ENCODE measurements at regions not wholly inside any gene's neighbourhood (a gene's known extent, or its start where the extent isn't known, plus 50 kb on each side); places are given as distances from the start of the nearest gene placed in this dataset.

DNA sequence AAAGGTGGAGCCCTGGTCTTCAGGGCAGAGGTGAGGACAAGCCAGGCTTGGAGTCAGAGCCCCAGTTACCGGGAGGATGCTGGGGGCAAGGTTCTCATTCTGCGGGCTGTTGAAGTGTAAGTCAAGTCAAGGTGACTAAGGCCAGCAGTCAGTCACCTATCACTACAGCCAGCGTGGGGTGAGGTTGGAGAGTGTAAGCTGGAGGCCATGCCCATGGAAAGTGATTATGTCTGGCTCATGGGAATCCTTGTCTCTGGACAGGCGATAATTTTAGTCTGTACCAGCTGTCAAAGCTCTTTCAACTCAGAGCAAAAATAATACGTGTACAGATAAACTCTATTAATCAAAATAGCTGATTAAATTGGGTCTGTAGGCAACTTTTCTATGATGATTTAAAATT lies 143.1 kb downstream of the NR2F2 start:
- TF ChIP-seq, protein P1, sequence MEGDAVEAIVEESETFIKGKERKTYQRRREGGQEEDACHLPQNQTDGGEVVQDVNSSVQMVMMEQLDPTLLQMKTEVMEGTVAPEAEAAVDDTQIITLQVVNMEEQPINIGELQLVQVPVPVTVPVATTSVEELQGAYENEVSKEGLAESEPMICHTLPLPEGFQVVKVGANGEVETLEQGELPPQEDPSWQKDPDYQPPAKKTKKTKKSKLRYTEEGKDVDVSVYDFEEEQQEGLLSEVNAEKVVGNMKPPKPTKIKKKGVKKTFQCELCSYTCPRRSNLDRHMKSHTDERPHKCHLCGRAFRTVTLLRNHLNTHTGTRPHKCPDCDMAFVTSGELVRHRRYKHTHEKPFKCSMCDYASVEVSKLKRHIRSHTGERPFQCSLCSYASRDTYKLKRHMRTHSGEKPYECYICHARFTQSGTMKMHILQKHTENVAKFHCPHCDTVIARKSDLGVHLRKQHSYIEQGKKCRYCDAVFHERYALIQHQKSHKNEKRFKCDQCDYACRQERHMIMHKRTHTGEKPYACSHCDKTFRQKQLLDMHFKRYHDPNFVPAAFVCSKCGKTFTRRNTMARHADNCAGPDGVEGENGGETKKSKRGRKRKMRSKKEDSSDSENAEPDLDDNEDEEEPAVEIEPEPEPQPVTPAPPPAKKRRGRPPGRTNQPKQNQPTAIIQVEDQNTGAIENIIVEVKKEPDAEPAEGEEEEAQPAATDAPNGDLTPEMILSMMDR (IDR thresholded peaks at IDR 0.05; ENCODE audit: low read length): no peak
- TF ChIP-seq EZH2 (optimal IDR thresholded peaks at IDR 0.05; ENCODE audit: low read depth, low read length) (no peak), EZH2phosphoT487 (IDR thresholded peaks at IDR 0.05; ENCODE audit: low read length) (no peak)

Data from MM.1S (cell line).